CD14-positive monocyte (primary cell): ENCODE measurements at regions not wholly inside any gene's neighbourhood (a gene's known extent, or its start where the extent isn't known, plus 50 kb on each side); places are given as distances from the start of the nearest gene placed in this dataset.

ENCODE experiments used
- DNase-seq, 3 donors: peaks; one replicate each; pipeline ENCODE4 v3.0.0-alpha.2; 2011 to 2022
- H2AFZ ChIP-seq: 2 replicates; pipeline ENCODE4 v1.6.0; 2012; ENCODE audit warnings: mild to moderate bottlenecking, low read depth, low read length, inconsistent platforms; ENCODE audit not compliant: insufficient read depth, poor library complexity, severe bottlenecking
- H3K27ac ChIP-seq, 2 donors: 1 replicate in 1 of 2; 2 replicates in 1 of 2; pipeline ENCODE4 v1.5.1; 2012 to 2013; ENCODE audit warnings: low read length in 2 of 2, control low read depth in 1 of 2, inconsistent platforms in 1 of 2, low read depth in 1 of 2, mild to moderate bottlenecking in 1 of 2
- H3K27me3 ChIP-seq, 2 donors: one replicate each; pipeline versions ENCODE4 v1.6.0 to v1.6.1; 2011 to 2013; ENCODE audit warnings: low read length in 2 of 2; ENCODE audit not compliant: control insufficient read depth in 2 of 2, insufficient read depth in 2 of 2
- H3K36me3 ChIP-seq, 2 donors: replicated peaks in 1 of 2; 1 replicate in 1 of 2; 2 replicates in 1 of 2; pipeline versions ENCODE4 v1.5.1 to v1.6.1; 2012 to 2013; ENCODE audit warnings: low read length in 2 of 2, control low read depth in 1 of 2, inconsistent platforms in 1 of 2, mild to moderate bottlenecking in 1 of 2; ENCODE audit not compliant: insufficient read depth in 2 of 2, control insufficient read depth in 1 of 2
- H3K4me1 ChIP-seq, 2 donors: 1 replicate in 1 of 2; 2 replicates in 1 of 2; pipeline versions ENCODE4 v1.5.1 to v1.6.1; 2012 to 2013; ENCODE audit warnings: low read length in 2 of 2, control low read depth in 1 of 2, inconsistent platforms in 1 of 2, mild to moderate bottlenecking in 1 of 2, moderate library complexity in 1 of 2; ENCODE audit not compliant: insufficient read depth in 2 of 2, control insufficient read depth in 1 of 2
- H3K4me2 ChIP-seq: replicated peaks from 2 replicates; pipeline ENCODE3; 2012; ENCODE audit warnings: low read length, moderate library complexity, mild to moderate bottlenecking; ENCODE audit not compliant: poor library complexity, severe bottlenecking; ENCODE audit errors: extremely low read depth
- H3K4me3 ChIP-seq, 3 experiments: fragments of 200-600 bp in 1 of 3; sonication (generic) in 1 of 3; replicated peaks in 1 of 3; 1 replicate in 2 of 3; 2 replicates in 1 of 3; pipeline ENCODE4 v1.5.1; 2011 to 2013; ENCODE audit warnings: low read length in 3 of 3, mild to moderate bottlenecking in 3 of 3, control low read depth in 2 of 3, low read depth in 2 of 3, inconsistent platforms in 1 of 3, moderate library complexity in 1 of 3
- H3K79me2 ChIP-seq: 2 replicates; pipeline ENCODE4 v1.6.0; 2012; ENCODE audit warnings: mild to moderate bottlenecking, control low read depth, inconsistent platforms, low read length, moderate library complexity; ENCODE audit not compliant: insufficient read depth
- H3K9ac ChIP-seq: 2 replicates; pipeline ENCODE4 v1.6.0; 2017; ENCODE audit warnings: low read length, mild to moderate bottlenecking; ENCODE audit not compliant: insufficient read depth, poor library complexity, severe bottlenecking
- H3K9me3 ChIP-seq, 2 donors: replicated peaks in 1 of 2; 1 replicate in 1 of 2; 2 replicates in 1 of 2; pipeline versions ENCODE4 v1.5.1 to v1.6.1; 2012 to 2013; ENCODE audit warnings: low read length in 2 of 2, control low read depth in 1 of 2; ENCODE audit not compliant: control insufficient read depth in 1 of 2, insufficient read depth in 1 of 2
- H4K20me1 ChIP-seq: 2 replicates; pipeline ENCODE4 v1.6.0; 2012; ENCODE audit warnings: mild to moderate bottlenecking, low read length, control low read depth, moderate library complexity; ENCODE audit not compliant: insufficient read depth
- H3K27ac Mint-ChIP-seq, 7 donors: one replicate each; pipeline ENCODE4 v1.8.0; 2020; ENCODE audit warnings: mild to moderate bottlenecking in 7 of 7, mixed read lengths in 7 of 7, moderate library complexity in 6 of 7, inconsistent platforms in 2 of 7
- H3K27me3 Mint-ChIP-seq, 3 donors: one replicate each; pipeline ENCODE4 v1.8.0; 2021 to 2022; ENCODE audit warnings: low read depth in 3 of 3, mild to moderate bottlenecking in 3 of 3, mixed read lengths in 3 of 3, moderate library complexity in 3 of 3, inconsistent platforms in 1 of 3
- H3K36me3 Mint-ChIP-seq, 2 donors: one replicate each; pipeline ENCODE4 v1.8.0; 2020; ENCODE audit warnings: mixed read lengths in 2 of 2, inconsistent platforms in 1 of 2, mild to moderate bottlenecking in 1 of 2
- H3K4me1 Mint-ChIP-seq: one replicate; pipeline ENCODE4 v1.8.0; 2020; ENCODE audit warnings: mild to moderate bottlenecking, mixed read lengths
- H3K4me3 Mint-ChIP-seq, 2 donors: one replicate each; pipeline ENCODE4 v1.8.0; 2020; ENCODE audit warnings: mild to moderate bottlenecking in 2 of 2, mixed read lengths in 2 of 2, moderate library complexity in 1 of 2
- H3K9me3 Mint-ChIP-seq, 7 donors: one replicate each; pipeline ENCODE4 v1.8.0; 2020 to 2022; ENCODE audit warnings: mixed read lengths in 7 of 7, mild to moderate bottlenecking in 6 of 7, moderate library complexity in 6 of 7, inconsistent platforms in 2 of 7
- WGBS: methylation state at CpG from one replicate; pipeline ENCODE4 v1.1.5; 2013; ENCODE audit warnings: missing lambda C conversion rate; ENCODE audit not compliant: insufficient coverage; 5-methylcytosine and 5-hydroxymethylcytosine counted together
- intact Hi-C, 2 donors: fragments of 100-400 bp; cut with micrococcal nuclease; formaldehyde crosslinking; loops; one replicate each; pipeline versions ENCODE4 v1.15.0 to v1.15.1; 2023
- TF ChIP-seq, protein P1 (sequence below): fragments of 200-600 bp; IDR thresholded peaks from one replicate; pipeline ENCODE4 v1.8.0; 2022; ENCODE audit warnings: antibody characterized with exemption, mild to moderate bottlenecking

- Mint-ChIP-seq H3K4me3 (no peak overlapping the region), H3K27ac (no peak overlapping the region), H3K9me3 (peaks cover 0 to 3% (median 0%) of the 10 kb centered on the region in 7 donors)
Measured at GRCh38 chr7:47207956-47208355, 374.0 kb downstream of the TNS3 start.

GRCh38 chr7:47204709-47205108 is 377.2 kb downstream of the TNS3 start:
- Histone ChIP-seq H3K36me3 (no peaks in the 10 kb centered on the region), H3K27me3 (no peaks in the 10 kb centered on the region), H3K4me1 (no peaks in the 10 kb centered on the region), H3K4me2 (no peak overlapping the region), H3K79me2 (no peaks in the 10 kb centered on the region), H3K9me3 (no peaks in the 10 kb centered on the region), H2AFZ (no peak overlapping the region), H3K4me3 (no peak overlapping the region), H3K27ac (no peak overlapping the region), H3K9ac (no peak overlapping the region), H4K20me1 (no peaks in the 10 kb centered on the region)
- Mint-ChIP-seq H3K4me1 (no peaks in the 10 kb centered on the region), H3K27me3 (peaks cover 1 to 4% (median 3%) of the 10 kb centered on the region in 3 donors), H3K27ac (no peak overlapping the region), H3K4me3 (no peak overlapping the region), H3K36me3 (no peaks in the 10 kb centered on the region), H3K9me3 (peaks cover 0 to 3% (median 0%) of the 10 kb centered on the region in 7 donors)
- DNase-seq = no peak
- WGBS = 76% methylated on average over 2 of the region's 2 CpGs
- intact Hi-C loops = no loop called here
- TF ChIP-seq, protein P1, sequence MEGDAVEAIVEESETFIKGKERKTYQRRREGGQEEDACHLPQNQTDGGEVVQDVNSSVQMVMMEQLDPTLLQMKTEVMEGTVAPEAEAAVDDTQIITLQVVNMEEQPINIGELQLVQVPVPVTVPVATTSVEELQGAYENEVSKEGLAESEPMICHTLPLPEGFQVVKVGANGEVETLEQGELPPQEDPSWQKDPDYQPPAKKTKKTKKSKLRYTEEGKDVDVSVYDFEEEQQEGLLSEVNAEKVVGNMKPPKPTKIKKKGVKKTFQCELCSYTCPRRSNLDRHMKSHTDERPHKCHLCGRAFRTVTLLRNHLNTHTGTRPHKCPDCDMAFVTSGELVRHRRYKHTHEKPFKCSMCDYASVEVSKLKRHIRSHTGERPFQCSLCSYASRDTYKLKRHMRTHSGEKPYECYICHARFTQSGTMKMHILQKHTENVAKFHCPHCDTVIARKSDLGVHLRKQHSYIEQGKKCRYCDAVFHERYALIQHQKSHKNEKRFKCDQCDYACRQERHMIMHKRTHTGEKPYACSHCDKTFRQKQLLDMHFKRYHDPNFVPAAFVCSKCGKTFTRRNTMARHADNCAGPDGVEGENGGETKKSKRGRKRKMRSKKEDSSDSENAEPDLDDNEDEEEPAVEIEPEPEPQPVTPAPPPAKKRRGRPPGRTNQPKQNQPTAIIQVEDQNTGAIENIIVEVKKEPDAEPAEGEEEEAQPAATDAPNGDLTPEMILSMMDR = no peak

More at GRCh38 chr7:47207956-47208355, 374.0 kb downstream of the TNS3 start:
- Histone ChIP-seq H3K27me3 (no peaks in the 10 kb centered on the region), H3K9ac (no peak overlapping the region), H3K79me2 (no peaks in the 10 kb centered on the region), H3K9me3 (no peaks in the 10 kb centered on the region), H2AFZ (no peak overlapping the region), H3K27ac (no peak overlapping the region), H3K36me3 (no peaks in the 10 kb centered on the region), H4K20me1 (no peaks in the 10 kb centered on the region), H3K4me2 (no peak overlapping the region), H3K4me3 (no peak overlapping the region), H3K4me1 (no peaks in the 10 kb centered on the region)
- TF ChIP-seq, protein P1 = no peak
- intact Hi-C loops = no loop called here
- WGBS = 89% methylated on average over 3 of the region's 3 CpGs
- Mint-ChIP-seq H3K4me1 (no peaks in the 10 kb centered on the region), H3K27me3 (peaks cover 4 to 7% (median 5%) of the 10 kb centered on the region in 3 donors), H3K36me3 (no peaks in the 10 kb centered on the region)
- no peak for DNase-seq
